Inflammatory macrophage treated with lipopolysaccharide for 1 hour (primary cell): ENCODE measurements at regions not wholly inside any gene's neighbourhood (a gene's known extent, or its start where the extent isn't known, plus 50 kb on each side); places are given as distances from the start of the nearest gene placed in this dataset.

ENCODE experiments used
- DNase-seq, 2 donors: peaks; one replicate each; pipeline ENCODE4 v3.0.0-alpha.2; 2020 to 2022

GRCh38 chr12:113612076-113612728 lies 140.5 kb upstream of the LHX5 start:
- no peak for DNase-seq

GRCh38 chr12:113611652-113612051 lies 140.0 kb upstream of the LHX5 start:
- no peak for DNase-seq

DNA sequence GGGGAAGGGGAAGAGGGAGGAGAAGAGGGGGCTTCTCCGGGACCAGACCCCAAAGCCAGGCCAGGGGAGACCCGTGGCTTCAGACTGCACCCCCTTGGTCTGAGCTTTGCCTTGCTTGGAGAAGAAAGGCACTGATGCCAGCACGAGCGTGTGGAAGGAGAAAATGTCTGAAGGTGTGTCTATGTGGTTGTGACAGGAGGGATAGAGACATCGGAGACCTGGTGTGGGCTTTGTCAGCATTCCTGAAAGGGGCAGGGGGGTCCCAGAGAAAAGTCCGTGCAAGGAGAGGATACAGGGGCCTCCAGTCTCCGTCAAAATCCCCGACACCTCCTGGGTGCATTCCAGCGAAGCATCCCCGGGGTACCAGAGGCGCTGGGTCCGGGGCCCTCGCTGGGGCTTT lies 139.0 kb upstream of the LHX5 start:
- DNase-seq: no peak

GRCh38 chr12:113609692-113610469 lies 138.2 kb upstream of the LHX5 start:
- DNase-seq: no peak

DNA sequence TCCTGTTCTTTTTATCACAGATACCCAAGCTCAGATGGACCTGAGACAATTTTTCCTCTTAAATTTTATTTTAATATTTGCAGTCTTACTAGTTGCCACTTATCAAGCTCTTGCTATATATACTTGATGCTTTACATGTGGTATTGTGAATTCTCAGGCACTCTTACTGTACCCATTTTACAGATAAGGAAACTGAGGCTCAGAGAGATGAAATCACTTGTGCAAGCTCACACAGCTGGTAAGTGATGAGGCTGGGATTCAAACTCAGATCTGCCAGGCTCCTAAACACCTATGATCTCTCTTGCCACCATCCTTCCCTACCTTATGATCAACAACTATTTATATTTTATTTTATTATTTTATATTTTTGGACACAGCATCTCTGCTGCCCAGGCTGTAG lies 133.0 kb upstream of the LHX5 start:
- no peak for DNase-seq

GRCh38 chr12:113601656-113602263 lies 130.1 kb upstream of the LHX5 start:
- DNase-seq: no peak

DNA sequence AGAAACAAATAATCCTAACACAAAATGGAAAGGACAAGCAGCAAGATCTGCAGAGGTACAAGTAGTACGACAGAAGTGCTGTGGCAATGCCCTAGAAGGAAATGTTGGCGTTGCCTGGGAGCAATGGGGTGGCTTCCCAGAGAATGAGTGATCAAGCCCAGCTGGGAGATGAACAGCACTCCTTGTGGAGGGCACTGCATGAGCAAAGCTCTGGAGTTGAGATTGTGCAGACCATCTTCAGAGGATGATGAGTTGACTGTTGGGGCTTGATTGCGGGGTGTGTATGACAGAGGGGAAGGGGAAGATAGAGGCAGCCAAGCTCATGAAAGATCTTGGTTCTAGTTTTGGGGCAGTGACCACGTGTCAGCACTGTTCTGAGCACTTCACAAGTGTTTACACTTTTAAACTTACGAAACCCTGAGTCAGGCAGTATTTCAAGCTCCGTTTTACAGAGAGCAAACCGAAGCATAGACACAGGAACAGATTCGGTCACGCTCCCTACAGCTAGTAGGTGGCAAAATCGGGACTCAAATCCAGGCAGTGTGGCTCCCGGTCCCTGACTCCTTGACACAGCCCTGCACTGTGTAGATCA lies 127.2 kb upstream of the LHX5 start:
- no peak for DNase-seq

DNA sequence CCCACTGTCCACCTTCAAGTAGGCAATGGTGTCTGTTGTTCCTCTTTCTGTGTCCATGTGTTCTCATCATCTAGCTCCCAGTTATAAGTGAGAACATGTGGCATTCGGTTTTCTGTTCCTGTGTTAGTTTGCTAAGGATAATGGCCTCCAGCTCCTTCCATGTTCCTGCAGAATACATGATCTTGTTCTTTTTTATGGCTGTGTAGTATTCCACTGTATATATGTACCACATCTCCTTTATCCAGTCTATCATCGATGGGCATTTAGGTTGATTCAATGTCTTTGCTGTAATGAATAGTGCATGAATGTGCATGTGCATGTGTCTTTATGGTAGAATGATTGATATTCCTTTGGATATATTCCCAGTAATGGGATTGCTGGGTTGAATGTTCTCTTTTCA lies 123.3 kb upstream of the LHX5 start:
- no peak for DNase-seq

DNA sequence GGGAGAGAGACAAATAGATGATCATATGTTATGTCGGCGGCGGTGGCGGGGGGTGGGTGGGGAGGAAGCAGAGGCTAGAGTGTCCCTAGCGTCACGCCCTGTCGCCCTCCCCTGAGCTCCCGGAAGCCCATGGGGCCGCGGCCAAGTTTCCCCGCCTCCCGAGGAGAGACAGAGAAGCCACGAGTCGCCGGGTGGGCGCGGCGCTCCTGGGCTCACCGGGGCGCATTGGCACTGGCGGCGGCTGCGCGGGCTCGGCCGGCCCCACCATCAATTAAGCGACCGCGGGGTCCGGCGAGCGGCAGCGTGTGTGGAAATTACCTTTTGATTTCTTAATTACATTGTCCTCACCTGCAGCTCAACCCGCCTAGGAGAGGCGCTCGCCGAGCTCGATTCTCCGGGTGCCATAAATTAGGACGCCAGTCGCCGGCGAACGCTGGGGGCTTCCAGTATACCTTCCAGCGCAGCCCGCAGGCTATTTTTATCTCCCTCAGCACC lies 119.9 kb upstream of the LHX5 start:
- peak; percentile 15 to 44 for DNase-seq

- DNase-seq: no peak
Measured at GRCh38 chr12:113589437-113589836, 117.8 kb upstream of the LHX5 start.

DNA sequence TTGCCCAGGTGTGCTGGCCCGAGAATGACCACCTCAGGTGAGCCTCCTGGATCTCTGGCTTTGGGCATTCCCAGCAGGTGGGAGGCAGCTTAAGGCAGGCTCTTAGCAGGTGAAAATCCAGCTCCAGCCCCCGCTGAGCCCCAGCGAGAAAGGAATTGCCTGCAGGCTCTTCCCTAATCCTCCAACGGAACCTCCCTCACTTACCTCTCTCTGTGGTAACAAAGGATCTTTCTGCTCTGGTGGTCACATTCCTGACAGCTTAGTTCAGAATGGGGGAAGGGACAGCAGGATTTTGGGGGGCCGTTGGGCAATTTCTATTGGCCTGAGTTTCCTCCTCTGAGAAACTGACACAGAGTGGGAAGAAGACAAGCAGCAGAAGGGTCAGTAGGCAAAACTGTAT lies 116.0 kb upstream of the LHX5 start:
- no peak for DNase-seq

- no peak for DNase-seq
Measured at GRCh38 chr12:113586461-113586860, 114.8 kb upstream of the LHX5 start.

DNA sequence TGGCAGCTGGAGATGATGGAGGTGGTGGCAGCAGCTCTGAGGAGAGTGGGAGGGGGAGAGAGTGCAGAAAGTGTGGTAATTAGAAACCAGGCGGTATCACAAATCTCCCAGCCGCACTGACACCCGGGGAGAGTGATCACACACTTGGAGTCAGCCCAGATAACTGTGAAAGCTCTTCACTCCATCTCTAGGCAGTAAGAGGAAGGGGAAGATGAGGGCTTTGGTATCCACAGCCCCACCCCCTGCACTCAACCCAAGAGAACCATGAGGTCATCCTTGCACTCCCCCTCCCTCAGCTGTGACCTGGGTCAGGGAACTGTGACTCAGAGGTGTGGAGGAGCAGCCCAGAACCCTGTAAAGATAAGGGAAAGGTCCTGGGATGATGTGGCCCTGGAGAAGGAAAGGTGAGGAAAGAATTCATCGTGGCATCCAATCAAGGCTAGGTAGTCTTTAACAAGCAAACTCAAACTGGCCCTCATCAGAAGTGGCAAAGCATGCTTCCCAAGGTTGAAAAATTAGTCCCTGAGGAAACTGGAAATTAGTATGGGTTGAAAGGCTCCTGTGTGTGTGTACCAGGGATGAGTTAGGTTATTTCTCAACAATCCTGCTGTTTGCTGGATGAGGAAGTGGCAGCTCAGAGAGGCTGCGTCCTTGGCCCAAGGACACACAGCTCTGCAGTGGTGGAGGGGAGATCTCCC lies 111.0 kb upstream of the LHX5 start:
- DNase-seq: peak in 1 of 2 donors; percentile 2

GRCh38 chr12:113581342-113581741 lies 109.7 kb upstream of the LHX5 start:
- DNase-seq: no peak

- no peak for DNase-seq
Measured at GRCh38 chr12:113580437-113580836, 108.8 kb upstream of the LHX5 start.

DNA sequence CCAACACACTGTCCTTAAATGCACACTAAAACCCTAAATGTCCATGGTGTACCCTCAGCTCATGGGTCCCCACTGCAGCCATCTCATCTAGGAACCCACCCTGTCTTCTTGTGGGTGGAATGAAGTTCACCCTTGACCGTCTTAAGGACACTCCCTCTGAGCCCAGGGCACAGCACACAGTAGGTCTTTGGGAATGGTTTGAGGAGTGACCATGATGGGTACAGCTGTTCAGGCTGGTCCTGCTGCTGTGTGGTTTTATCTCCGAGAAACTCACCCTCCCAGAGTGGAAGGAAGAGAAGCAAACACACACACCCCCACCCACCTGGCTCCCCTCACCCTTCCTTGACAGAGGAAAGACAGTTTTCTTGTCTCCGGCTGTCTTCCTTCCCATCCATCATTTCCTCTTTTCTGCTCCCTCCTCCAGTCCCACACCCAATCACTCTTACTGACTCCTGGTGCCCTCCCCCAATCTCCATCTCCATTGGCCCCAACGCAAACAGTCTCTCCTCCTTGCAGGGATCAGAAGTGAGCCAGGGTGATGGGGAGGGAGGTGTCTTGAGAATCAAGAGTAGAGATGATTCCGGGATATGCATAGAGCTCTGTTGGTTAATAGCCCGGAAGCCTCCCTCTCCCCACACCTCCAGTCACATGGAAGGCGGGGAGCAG lies 105.9 kb upstream of the LHX5 start:
- no peak for DNase-seq

GRCh38 chr12:113575386-113575785 lies 103.7 kb upstream of the LHX5 start:
- DNase-seq: no peak

- no peak for DNase-seq
Measured at GRCh38 chr12:113573148-113573547, 101.5 kb upstream of the LHX5 start.

DNA sequence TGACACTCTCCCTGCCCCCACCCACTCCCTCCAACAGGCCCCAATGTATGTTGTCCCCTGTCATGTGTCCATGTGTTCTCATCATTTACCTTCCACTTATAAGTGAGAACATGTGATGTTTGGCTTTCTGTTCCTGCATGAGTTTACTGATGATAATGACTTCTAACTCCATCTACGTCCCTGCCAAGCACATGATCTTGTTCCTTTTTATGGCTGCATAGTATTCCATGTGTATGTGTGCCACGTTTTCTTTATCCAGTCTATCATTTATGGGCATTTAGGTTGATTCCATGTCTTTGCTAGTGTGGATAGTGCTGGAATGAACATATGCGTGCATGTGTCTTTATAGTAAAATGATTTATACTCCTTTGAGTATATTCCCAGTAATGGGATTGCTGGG lies 100.0 kb upstream of the LHX5 start:
- DNase-seq: no peak

- no peak for DNase-seq
Measured at GRCh38 chr12:113569806-113570205, 98.1 kb upstream of the LHX5 start.

DNA sequence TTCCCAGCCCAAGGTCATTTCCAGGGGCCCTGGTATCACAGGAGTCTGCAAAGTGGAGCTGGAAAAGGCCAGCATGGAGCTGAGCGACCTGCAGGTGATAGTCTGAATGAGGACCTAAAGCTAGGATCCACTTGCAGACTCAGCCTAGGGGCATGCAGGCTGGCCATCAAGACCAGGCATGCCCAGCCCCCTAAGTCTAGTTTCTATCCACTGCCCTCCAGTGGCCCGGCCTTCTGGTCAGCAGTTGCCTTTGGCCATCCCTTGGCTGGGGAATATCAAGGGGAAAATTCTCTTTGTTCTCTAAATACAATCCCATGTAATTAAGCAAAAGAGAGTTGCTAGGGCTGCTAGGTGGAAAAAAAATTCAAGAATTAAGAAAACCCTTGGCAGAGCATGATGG lies 96.3 kb upstream of the LHX5 start:
- no peak for DNase-seq

DNA sequence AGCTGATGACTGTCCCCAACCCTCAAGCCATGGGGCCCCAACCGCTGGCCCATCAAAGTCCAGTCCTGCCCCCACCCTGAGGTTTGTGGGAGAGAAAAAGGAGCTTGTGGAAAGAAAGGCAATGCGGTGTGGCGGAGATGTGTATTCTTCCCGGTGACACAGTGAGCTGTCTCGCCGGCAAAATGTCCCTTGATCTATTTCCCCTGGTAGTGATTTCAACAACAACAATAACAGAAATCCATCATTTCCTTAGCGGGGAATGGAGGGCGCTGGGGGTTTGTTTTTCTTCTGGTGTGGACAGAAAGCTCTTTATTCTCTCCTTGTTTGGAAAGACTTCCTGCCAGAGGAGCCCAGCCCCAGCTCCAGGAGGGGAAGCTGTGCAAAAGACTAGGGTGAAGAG lies 93.7 kb upstream of the LHX5 start:
- DNase-seq: no peak
